BE2C (cell line): ENCODE measurements at regions not wholly inside any gene's neighbourhood (a gene's known extent, or its start where the extent isn't known, plus 50 kb on each side); places are given as distances from the start of the nearest gene placed in this dataset.

Source experiments
- DNase-seq: peaks from one replicate; pipeline ENCODE4 v3.0.0-alpha.2; 2020
- H3K27me3 ChIP-seq: fragments of 250-450 bp; sonication (Bioruptor Pico); 2 replicates; pipeline ENCODE4 v1.5.1; 2020; ENCODE audit warnings: mild to moderate bottlenecking
- H3K36me3 ChIP-seq: fragments of 250-450 bp; sonication (Bioruptor Pico); 2 replicates; pipeline ENCODE4 v1.5.1; 2020; ENCODE audit warnings: mild to moderate bottlenecking
- H3K4me1 ChIP-seq: fragments of 250-450 bp; sonication (Bioruptor Pico); 2 replicates; pipeline ENCODE4 v1.5.1; 2020
- H3K4me3 ChIP-seq: 2 replicates; pipeline ENCODE4 v1.5.1; 2011; ENCODE audit warnings: low read depth, low read length
- H3K9me3 ChIP-seq: fragments of 250-450 bp; sonication (Bioruptor Pico); 2 replicates; pipeline ENCODE4 v1.5.1; 2020
- TF ChIP-seq, protein P1 (sequence below): IDR thresholded peaks from 2 replicates; pipeline ENCODE4 v1.5.1; 2012; ENCODE audit warnings: mild to moderate bottlenecking, low read depth, low read length

DNA sequence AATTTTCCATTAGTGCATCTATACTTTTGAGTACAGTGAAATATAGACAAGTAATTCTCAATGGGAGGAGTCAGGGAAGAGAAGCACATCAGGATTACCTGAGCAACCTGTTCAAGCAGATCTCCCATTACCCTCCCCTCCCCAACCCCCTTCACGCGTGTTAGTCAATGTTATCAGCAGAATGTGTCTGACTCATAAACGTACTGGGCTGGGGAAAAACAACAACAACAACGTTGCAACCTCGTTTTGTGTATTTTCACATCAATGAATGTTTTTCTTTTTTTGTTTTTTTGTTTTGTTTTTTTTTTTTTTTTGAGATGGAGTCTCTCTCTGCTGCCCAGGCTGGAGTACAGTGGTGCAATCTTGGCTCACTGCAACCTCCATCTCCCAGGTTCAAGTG lies 287.0 kb upstream of the STXBP5 start:
- DNase-seq = no peak
- no peaks in the 10 kb centered on the region for H3K9me3 ChIP-seq
- TF ChIP-seq, protein P1, sequence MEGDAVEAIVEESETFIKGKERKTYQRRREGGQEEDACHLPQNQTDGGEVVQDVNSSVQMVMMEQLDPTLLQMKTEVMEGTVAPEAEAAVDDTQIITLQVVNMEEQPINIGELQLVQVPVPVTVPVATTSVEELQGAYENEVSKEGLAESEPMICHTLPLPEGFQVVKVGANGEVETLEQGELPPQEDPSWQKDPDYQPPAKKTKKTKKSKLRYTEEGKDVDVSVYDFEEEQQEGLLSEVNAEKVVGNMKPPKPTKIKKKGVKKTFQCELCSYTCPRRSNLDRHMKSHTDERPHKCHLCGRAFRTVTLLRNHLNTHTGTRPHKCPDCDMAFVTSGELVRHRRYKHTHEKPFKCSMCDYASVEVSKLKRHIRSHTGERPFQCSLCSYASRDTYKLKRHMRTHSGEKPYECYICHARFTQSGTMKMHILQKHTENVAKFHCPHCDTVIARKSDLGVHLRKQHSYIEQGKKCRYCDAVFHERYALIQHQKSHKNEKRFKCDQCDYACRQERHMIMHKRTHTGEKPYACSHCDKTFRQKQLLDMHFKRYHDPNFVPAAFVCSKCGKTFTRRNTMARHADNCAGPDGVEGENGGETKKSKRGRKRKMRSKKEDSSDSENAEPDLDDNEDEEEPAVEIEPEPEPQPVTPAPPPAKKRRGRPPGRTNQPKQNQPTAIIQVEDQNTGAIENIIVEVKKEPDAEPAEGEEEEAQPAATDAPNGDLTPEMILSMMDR = no peak
- peaks cover 33% of the 10 kb centered on the region for H3K4me1 ChIP-seq
- H3K36me3 ChIP-seq = no peaks in the 10 kb centered on the region
- no peaks in the 10 kb centered on the region for H3K27me3 ChIP-seq
- no peak overlapping the region for H3K4me3 ChIP-seq

DNA sequence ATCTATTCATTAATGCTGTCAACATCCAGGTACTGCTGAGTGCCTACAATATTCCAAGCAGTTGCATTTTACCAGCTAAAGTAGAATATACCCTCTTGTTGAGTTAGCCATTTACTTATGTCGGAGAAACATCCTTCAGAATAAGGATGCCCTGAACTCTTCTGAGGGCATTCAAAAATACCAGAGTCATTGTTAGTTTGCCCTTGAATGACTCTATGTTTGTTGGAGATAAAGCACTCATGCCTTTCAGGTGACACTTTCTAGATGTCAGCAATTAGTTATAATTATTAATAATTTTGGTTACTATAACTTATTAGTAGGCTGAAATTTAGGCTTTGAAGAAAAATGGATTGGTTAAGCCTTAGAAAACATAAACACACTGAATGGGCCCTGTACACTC lies 286.2 kb upstream of the STXBP5 start:
- Histone ChIP-seq H3K4me3 (no peak overlapping the region), H3K4me1 (peaks cover 34% of the 10 kb centered on the region), H3K36me3 (no peaks in the 10 kb centered on the region), H3K27me3 (no peaks in the 10 kb centered on the region), H3K9me3 (no peaks in the 10 kb centered on the region)
- TF ChIP-seq, protein P1 = no peak
- DNase-seq = no peak

DNA sequence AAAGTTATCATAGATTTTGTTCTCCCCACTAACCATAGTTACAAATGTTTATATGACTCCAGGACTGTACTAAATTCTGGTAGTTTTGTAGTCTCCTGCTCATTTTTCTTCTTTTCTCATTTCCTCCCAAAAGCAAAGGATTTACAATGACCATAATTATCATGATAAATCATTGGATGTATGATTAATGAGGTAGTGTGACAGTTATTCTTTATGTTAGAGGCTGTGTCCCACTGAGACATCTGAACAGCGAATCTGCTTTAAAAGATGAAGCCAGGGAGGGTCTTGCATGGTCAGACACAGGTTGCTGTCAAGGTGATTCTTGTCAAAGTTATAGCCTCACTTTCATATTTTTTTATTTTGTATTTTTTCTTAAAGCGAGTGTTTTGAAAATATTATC lies 285.2 kb upstream of the STXBP5 start:
- TF ChIP-seq, protein P1 = no peak
- Histone ChIP-seq H3K36me3 (no peaks in the 10 kb centered on the region), H3K27me3 (no peaks in the 10 kb centered on the region), H3K4me3 (no peak overlapping the region), H3K9me3 (no peaks in the 10 kb centered on the region), H3K4me1 (peaks cover 30% of the 10 kb centered on the region)
- DNase-seq = no peak

DNA sequence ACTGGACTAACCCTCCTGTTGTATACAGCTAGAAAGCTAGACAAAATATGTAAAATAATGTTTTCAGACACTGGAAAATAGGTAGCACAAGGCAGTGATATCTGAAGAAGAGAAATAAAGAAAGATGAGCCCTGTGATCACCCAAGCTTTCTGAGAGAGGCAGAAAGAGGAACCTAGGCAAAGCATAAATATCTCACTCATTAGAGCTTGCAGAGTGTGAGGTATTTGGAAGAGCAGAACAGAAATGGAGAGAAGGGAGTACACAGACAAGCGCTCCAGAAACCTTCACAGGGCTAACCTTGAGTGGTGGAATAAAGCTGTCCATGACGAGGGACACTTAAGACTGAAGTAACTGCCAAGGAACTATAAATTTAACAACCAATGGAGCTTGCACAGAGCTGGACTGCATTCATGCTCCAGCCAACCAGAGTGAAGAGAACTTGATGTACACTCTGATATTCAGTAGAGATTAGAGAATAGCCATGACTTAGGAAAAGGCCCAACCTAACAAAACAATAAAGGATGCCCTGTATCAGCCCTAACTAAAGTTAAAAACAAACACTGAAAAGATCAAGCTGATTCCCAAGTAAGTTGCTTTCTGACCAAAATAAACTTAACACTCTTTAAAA lies 280.9 kb upstream of the STXBP5 start:
- Histone ChIP-seq H3K36me3 (no peaks in the 10 kb centered on the region), H3K27me3 (no peaks in the 10 kb centered on the region), H3K4me1 (peaks cover 19% of the 10 kb centered on the region), H3K4me3 (no peak overlapping the region), H3K9me3 (no peaks in the 10 kb centered on the region)
- TF ChIP-seq, protein P1 = no peak
- no peak for DNase-seq

DNA sequence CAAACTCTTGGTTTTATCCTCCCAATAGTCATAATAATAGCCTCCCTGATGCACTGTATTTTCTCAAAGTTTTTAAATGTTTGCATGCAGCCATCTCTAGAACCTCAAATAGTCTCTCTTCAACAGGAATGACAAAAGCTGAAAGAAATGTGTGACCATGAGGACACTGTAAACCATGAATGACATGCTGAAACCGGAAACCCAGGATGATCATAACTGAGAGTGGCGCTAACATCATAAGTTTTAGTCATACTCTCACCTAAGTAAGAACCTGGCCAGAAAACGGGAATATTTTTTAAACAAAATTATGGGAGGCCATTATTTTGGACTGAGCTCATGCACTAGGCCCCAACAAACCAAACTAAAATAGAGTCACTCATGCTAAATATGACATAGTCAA lies 278.4 kb upstream of the STXBP5 start:
- peaks cover 12% of the 10 kb centered on the region for H3K4me1 ChIP-seq
- TF ChIP-seq, protein P1 = no peak
- no peaks in the 10 kb centered on the region for H3K36me3 ChIP-seq

DNA sequence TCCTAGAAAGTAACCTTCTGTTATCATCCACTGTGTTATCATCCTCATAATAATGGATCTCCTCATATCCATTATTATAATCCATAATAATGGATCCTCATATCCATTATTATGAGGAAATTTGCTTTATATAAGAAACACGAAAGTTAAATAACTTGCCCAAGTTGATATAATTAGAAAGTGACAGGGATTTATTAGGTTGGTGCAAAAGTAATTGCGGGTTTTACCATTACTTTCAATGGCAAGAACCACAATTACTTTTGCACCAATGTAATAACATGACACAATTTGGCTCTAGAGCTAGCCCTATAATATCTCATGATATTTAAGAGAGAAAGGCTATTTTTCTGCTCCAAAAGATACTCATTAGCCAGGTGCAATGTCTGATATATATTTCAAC lies 275.7 kb upstream of the STXBP5 start:
- no peaks in the 10 kb centered on the region for H3K4me1 ChIP-seq
- H3K27me3 ChIP-seq = no peaks in the 10 kb centered on the region
- DNase-seq = no peak
- no peaks in the 10 kb centered on the region for H3K9me3 ChIP-seq
- TF ChIP-seq, protein P1 = no peak
- H3K36me3 ChIP-seq = no peaks in the 10 kb centered on the region
- H3K4me3 ChIP-seq = no peak overlapping the region

More for the DNA sequence above, 278.4 kb upstream of the STXBP5 start:
- H3K9me3 ChIP-seq = no peaks in the 10 kb centered on the region
- H3K27me3 ChIP-seq = no peaks in the 10 kb centered on the region
- no peak overlapping the region for H3K4me3 ChIP-seq
- no peak for DNase-seq
